H7 (cell line): ENCODE measurements at regions not wholly inside any gene's neighbourhood (a gene's known extent, or its start where the extent isn't known, plus 50 kb on each side); places are given as distances from the start of the nearest gene placed in this dataset.

Experiments used
- DNase-seq: peaks from one replicate; pipeline ENCODE4 v3.0.0; 2012
- H3K27me3 ChIP-seq: 2 replicates; pipeline ENCODE4 v1.6.0; 2011; ENCODE audit warnings: mild to moderate bottlenecking, low read length; ENCODE audit not compliant: control insufficient read depth, insufficient read depth
- H3K36me3 ChIP-seq: replicated peaks from 2 replicates; pipeline ENCODE4 v1.5.1; 2011; ENCODE audit warnings: low read length; ENCODE audit not compliant: control insufficient read depth, insufficient read depth
- H3K4me3 ChIP-seq: 2 replicates; pipeline ENCODE4 v1.5.1; 2011; ENCODE audit warnings: low read depth, mild to moderate bottlenecking, control low read depth, low read length, moderate library complexity; ENCODE audit not compliant: insufficient read depth

DNA sequence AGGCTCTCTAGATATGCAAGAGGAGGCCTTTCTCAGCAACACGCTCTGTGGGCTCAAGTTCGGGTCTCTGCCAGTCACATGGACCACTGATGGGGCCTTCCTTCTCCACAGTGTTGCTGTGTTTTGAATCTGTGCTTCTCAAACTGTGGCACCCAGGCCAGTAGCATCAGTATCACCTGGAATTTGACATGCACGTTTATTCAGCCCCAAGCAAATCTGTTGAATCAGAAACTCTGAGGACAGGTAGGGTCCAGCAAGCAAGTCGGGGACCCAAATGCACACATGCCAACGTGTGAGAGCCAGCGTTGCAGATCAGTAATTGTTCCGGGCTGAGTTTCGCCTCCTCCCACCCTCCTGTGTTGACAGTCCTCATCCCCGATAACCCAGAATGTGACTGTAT, 502.6 kb downstream of the IRX1 start:
- no peak overlapping the region for H3K4me3 ChIP-seq
- DNase-seq: no peak
- H3K27me3 ChIP-seq: no peaks in the 10 kb centered on the region
- no peaks in the 10 kb centered on the region for H3K36me3 ChIP-seq

DNA sequence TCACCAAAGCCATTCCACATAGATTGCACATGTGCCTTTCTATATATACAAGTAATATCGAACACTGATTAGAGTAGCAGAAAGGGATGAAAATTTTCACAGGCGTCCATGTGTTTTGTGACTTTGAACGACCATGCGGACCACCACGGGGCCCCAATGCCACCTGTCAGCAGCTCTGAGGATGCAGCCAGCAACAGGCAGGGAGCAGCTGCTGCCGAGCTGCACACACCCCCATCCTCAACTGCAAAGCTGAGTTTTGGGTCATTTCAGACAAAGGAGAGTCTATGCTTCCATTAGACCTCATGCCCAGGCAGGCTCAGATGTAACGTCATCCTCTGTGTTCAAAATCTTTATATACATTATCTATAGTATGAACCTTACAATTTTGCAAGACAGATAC, 503.8 kb downstream of the IRX1 start:
- no peaks in the 10 kb centered on the region for H3K36me3 ChIP-seq
- H3K4me3 ChIP-seq: no peak overlapping the region
- no peak for DNase-seq
- no peaks in the 10 kb centered on the region for H3K27me3 ChIP-seq

DNA sequence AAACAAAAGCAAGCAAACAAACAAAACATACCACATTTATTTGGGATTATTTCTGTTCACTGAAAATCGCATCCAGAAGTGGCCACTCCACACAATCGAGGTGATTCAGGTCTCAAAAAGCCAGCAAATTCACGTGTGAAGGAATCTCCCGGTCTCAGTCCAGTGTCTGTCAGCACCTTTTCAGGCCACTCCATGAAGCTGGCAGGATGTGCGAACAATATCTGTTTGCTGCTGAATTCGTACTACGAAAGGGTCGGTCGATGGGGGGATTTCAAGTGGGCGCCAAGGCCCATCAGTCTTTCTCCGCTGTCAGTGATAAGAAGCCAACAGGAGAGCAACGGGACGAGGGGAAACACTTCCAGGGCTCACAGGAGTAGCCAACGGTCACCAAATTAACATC, 505.1 kb downstream of the IRX1 start:
- no peak for DNase-seq
- Histone ChIP-seq H3K36me3 (no peaks in the 10 kb centered on the region), H3K27me3 (no peaks in the 10 kb centered on the region), H3K4me3 (no peak overlapping the region)

DNA sequence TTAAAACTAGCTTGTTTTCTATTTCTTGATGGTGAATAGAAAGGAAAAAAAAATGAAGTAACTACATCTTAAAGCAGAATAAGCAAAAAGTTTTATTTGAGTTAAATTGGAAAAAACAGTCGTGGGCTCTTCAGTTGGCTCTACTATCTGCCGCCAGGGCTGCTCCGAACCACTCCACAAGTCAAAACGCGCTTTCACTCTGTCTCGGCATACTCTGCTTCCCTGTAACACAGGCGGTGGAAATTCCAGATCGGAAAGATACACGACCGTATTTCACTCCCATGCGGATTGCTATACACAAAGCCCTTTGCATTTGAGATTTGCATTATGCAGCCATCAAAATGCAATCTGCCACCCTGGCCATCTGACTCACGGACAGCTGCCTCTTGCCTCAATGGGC, 505.6 kb downstream of the IRX1 start:
- H3K27me3 ChIP-seq: no peaks in the 10 kb centered on the region
- H3K36me3 ChIP-seq: no peaks in the 10 kb centered on the region
- no peak for DNase-seq
- no peak overlapping the region for H3K4me3 ChIP-seq

DNA sequence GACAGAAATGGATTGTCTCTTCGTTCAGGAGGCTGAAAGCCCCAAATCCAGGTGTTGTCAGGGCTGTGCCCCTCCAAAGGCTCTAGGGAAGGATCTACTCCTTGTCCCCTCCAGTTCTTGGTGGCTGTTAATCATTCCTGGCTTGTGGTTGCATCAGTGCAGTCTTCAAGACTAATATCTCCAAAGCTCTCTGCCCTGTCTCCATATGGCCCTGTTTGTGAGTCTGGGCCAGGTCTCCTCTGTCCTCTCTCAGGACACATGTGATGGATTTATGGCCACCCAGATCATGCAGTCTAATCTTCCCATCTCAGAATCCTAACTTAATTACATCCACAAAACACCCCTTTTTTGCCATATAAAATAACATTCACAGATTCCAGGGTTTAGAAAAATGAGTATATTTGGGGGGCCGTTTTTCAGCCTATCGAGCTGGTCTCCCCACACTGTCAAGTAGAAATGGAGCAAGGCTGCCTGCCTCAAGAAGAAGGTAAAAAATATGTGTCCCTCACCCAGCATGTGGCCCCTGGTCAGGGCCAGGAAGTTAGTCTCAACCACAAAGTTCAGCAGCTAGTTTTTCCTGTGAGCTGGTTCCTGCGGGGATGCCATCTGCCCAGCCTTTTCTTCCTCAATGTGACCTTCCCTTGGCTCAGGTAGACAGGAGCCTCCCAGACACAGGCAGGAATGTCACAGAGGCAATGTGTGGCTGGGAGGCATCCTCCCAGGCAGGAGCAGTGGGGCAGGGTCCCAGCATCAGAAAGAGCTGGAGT, 509.4 kb downstream of the IRX1 start:
- no peaks in the 10 kb centered on the region for H3K36me3 ChIP-seq
- no peak for DNase-seq
- no peak overlapping the region for H3K4me3 ChIP-seq
- no peaks in the 10 kb centered on the region for H3K27me3 ChIP-seq

DNA sequence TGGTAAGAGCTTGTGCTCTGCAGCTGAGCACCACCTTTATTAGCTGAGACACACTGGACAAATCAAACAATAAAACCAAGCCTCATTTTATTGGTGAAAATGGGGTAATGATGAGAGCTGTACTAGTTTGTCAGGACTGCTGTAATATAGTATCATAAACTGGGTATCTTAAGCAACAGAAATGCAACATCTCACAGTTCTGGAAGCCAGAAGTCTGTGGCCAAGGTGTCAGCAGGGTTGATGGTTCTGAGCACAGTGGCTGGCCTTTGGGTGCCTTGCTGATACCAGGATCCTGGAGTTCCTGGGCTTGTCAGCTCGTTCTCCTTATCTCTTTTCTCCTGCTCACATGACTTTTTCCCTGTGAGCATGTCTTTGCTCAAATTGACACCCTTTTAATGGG, 513.1 kb downstream of the IRX1 start:
- Histone ChIP-seq H3K4me3 (no peak overlapping the region), H3K36me3 (no peaks in the 10 kb centered on the region), H3K27me3 (no peaks in the 10 kb centered on the region)
- no peak for DNase-seq

DNA sequence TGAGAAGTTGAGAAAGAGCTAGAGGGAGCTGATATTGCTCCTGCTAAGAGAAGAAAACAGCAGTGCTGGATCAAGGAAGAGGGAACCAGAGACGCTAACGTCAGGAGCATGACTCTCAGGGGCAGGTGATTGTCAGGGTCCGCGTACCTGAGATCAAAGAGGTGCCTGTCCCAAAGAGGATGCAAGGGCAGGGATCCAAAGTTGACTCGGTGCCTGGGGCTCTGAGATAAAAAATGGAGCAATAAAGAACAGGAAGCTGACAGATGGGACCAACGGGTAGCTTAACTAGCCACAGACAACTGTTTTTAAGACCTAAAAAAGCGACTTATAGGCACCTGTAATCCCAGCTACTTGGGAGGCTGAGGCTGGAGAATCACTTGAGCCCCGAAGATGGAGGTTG, 517.8 kb downstream of the IRX1 start:
- Histone ChIP-seq H3K27me3 (no peaks in the 10 kb centered on the region), H3K36me3 (no peaks in the 10 kb centered on the region), H3K4me3 (no peak overlapping the region)
- no peak for DNase-seq

DNA sequence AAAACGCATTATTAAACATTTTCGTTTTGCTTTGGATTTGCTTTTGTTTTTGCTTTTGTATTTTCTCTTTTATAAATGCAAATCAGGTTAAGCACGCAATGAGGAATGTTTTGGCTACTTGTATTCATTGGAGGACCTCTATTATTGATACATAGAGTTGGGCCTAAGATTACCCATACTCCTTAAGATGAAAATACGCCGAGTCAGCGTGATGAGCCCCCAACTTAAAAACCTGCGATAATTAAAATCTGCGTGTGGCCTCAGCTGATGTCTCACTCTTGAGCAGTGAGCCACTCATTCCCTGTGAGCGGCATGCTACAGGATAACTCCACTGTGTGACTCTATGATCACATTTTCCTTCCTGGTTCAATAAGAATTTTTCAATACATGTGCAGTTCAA, 518.3 kb downstream of the IRX1 start:
- no peak overlapping the region for H3K4me3 ChIP-seq
- no peaks in the 10 kb centered on the region for H3K27me3 ChIP-seq
- no peaks in the 10 kb centered on the region for H3K36me3 ChIP-seq
- DNase-seq: no peak

DNA sequence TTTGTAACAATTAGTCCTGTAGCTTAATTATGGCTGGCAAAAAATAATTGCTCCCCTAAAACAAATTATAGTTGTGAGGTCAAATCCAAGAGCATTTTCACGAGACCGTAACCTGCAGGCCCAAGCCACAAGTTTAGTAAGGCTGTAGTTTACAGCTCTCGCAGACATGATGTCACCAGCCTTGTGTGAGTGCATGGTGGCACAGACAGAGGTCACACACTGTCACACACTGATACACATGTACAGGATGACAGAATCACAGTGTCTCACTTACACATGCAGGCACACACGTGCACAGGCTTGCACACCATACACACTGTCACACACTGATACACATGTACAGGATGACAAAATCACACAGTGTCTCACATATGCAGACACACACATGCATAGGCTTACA, 518.8 kb downstream of the IRX1 start:
- no peak for DNase-seq

DNA sequence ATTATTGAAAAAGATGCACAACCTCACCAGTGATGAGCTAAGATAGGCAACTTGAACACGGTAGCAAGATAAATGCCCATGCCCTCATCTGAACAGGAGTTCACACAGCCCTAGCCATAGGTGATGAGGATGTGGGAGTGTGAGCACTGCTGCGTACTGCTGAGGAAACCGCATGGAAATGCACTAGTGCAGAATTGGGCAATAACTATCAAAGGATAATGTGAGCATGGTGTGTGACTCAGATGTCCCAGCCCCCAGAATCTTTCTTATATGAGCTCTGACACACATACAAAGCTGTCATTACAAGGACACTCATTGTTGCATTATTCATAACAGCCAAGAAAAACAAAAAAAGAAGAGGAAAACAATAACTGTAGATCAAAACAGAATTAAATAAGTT, 521.2 kb downstream of the IRX1 start:
- no peak for DNase-seq
- H3K4me3 ChIP-seq: no peak overlapping the region
- H3K36me3 ChIP-seq: no peaks in the 10 kb centered on the region
- H3K27me3 ChIP-seq: no peaks in the 10 kb centered on the region

More for the DNA sequence above, 518.8 kb downstream of the IRX1 start:
- no peaks in the 10 kb centered on the region for H3K36me3 ChIP-seq
- H3K4me3 ChIP-seq: no peak overlapping the region
- H3K27me3 ChIP-seq: no peaks in the 10 kb centered on the region

DNA sequence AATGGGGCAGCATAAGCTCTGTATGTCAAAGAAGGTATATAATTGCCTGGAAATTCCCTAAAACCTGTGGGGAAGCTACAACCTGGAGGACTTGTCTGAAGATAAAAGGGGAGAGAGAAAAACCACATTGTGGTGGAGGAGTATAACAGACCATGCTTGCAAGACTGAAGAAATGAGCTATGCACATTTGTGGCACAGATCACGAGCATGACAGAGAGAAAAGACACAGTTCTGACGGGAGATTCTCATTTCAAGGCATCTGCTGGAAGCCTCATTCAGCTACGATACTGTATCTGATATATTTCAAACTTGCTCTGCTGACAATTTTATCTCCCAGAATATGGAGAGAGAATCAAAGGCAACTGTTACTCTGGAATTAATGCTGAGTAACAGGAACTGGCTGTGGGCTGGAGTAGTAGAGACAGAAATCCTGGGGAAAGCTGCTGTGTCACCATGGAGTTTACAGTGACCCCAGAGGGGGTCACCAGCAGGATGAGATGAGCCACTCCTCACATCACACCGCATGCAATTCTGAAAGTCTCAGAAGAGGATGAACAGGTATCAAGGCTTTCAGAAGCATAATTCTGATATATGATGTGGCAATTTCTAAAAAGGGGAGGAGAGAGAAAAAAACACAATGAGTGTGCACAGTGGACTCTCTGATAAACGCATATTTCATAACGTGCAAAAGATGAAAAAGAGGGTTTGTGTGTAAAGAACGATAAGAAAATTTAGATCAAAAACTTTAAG, 528.8 kb downstream of the IRX1 start:
- H3K36me3 ChIP-seq: no peaks in the 10 kb centered on the region
- no peak overlapping the region for H3K4me3 ChIP-seq
- H3K27me3 ChIP-seq: no peaks in the 10 kb centered on the region
- DNase-seq: no peak

DNA sequence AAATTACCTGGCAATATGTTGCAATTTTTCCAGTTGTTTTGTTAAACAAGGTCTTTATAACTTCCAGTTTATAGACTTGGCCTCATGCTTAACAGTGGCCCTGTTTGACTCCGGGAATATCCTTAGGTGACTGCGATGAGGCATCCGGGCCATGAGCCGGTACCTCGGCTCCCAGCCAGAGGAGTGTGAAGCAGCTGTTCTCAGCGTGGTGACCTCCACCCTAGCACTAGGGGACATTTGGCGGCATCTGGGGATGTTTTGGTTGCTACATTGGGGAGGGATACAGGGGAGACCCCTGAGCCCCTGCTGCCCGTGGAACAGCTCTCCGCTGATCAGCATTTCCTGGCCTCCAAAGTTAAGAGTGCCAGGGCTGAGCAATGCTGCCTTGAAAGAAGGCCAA, 533.4 kb downstream of the IRX1 start:
- no peak for DNase-seq
- H3K27me3 ChIP-seq: no peaks in the 10 kb centered on the region
- no peak overlapping the region for H3K4me3 ChIP-seq
- no peaks in the 10 kb centered on the region for H3K36me3 ChIP-seq

DNA sequence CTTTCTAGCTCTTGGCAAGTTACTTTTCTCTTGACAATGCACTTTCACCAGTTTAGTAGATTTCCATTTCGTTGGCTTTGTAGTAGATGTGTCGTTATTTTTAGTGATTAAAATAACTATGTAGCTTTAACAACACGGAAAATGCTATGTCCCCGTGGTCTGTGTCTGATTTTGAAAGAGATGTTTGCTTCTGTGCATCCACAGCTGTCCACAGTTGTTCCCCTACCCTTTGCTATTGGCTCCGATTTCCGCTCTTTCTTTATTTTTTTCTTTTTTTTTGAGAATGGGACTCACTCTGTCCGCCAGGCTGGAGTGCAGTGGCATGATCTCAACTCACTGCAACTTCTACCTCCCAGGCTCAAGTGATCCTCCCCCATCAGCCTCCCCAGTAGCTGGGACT, 533.9 kb downstream of the IRX1 start:
- H3K27me3 ChIP-seq: no peaks in the 10 kb centered on the region
- DNase-seq: no peak
- no peaks in the 10 kb centered on the region for H3K36me3 ChIP-seq
- no peak overlapping the region for H3K4me3 ChIP-seq

DNA sequence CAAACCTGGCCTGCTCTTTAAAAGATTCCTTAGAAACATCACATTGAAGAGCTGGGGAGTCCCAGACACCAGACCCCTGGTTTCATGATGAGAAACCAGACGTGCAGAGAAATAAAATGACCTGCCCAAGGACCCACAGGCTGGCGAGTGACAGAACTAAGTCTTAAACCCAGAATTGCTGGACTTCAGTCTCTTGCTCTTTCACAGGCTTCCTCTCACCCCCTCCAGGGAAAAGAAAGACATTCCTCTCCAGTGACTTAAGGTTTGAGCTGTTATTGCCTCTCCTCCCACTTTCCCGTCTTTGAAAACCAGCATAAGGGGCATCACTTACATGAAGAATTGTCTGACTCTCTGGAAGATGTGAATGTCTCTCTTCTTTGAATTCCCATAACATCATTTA, 535.2 kb downstream of the IRX1 start:
- Histone ChIP-seq H3K27me3 (no peaks in the 10 kb centered on the region), H3K4me3 (no peak overlapping the region), H3K36me3 (no peaks in the 10 kb centered on the region)
- DNase-seq: no peak

DNA sequence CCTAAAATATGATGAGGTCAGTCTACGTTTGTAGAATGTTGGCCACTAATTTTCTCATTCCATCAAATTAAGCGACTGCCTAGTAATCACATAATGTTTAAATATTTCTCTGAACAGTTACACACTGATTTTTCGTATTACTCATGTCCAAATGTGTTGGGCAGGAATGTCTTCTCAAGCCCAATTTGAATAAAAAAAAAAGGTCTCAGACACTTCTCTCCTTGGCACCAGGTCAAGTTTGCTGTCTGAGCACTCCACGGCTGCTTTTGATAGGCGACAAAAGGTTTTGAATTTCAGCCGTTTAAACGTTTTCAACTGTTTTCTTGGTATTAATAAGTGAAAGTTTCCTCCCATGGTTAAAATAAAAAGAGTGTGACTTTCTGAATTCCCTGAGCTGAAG, 542.1 kb downstream of the IRX1 start:
- no peaks in the 10 kb centered on the region for H3K36me3 ChIP-seq
- H3K4me3 ChIP-seq: no peak overlapping the region
- H3K27me3 ChIP-seq: no peaks in the 10 kb centered on the region
- DNase-seq: no peak
